Cardiac fibroblast (primary cell): ENCODE measurements at regions not wholly inside any gene's neighbourhood (a gene's known extent, or its start where the extent isn't known, plus 50 kb on each side); places are given as distances from the start of the nearest gene placed in this dataset.
"Not testable (repeated sequence)": the region's sequence is repeated elsewhere in the genome, so short reads cannot be mapped to it uniquely, and the experiment has no call there.

Experiments
- DNase-seq, 2 donors: peaks; one replicate each; pipeline versions ENCODE4 v3.0.0 to v3.0.0-alpha.2; 2010; ENCODE audit warnings: low read depth in 2 of 2
- H3K4me3 ChIP-seq, 2 donors: replicated peaks in 1 of 2; 1 replicate in 1 of 2; 2 replicates in 1 of 2; pipeline ENCODE4 v1.5.1; 2011; ENCODE audit warnings: low read depth in 2 of 2, low read length in 2 of 2, mild to moderate bottlenecking in 2 of 2, moderate library complexity in 1 of 2
- CTCF ChIP-seq: IDR thresholded peaks from one replicate; pipeline ENCODE4 v1.5.1; 2011; ENCODE audit warnings: low read depth, mild to moderate bottlenecking, low read length, inconsistent platforms

DNA sequence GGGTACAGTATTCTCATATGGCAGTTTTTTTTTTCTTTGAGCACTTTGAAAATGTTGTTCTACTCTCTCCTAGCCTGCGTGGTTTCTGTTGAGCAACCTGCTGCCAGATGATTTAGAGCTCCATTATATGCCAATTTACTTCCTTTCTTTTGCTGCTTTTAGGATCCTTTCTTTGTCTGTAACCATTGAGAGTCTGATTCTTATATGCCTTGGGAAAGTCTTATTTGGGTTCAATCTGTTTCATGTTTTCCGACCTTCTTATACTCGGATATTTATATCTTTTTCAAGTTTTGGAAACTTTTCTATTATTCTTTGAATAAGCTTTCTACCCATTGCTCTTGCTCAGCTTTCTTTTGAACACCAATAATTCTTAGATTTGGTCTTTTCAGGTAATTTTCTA is 138.1 kb upstream of the RAG2 start:
- H3K4me3 ChIP-seq = no peak overlapping the region
- no peak for DNase-seq
- TF ChIP-seq CTCF = no peak

GRCh38 chr11:36733721-36734120 is 135.7 kb upstream of the RAG2 start:
- DNase-seq, H3K4me3 ChIP-seq: not testable (repeated sequence)

DNA sequence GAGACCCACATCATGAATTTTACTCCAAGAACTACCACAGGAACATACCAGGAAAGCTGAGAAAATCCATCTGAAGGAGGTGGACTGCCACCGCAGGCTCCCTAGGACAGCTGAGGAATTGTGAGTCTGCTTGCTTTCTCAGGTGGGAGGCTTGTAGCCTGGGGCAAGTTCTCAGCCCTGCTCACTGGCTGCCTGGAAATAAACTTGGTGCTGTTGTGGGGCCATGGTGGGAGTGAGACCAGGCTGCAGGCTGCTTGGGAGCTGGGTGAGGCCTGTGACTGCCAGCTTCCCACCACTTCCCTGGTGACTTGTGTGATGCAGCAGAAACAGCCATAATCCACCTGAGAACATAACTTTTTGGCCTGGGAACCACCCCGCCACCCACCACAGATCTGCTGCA is 132.7 kb upstream of the RAG2 start:
- no peak for DNase-seq
- H3K4me3 ChIP-seq = no peak overlapping the region
- TF ChIP-seq CTCF = no peak

- no peak for DNase-seq
- TF ChIP-seq CTCF = no peak
- H3K4me3 ChIP-seq = no peak overlapping the region
Measured at GRCh38 chr11:36729825-36730224, 131.8 kb upstream of the RAG2 start.

- no peak overlapping the region for H3K4me3 ChIP-seq
- no peak for DNase-seq
- TF ChIP-seq CTCF = no peak
Measured at GRCh38 chr11:36726420-36726819, 128.4 kb upstream of the RAG2 start.

DNA sequence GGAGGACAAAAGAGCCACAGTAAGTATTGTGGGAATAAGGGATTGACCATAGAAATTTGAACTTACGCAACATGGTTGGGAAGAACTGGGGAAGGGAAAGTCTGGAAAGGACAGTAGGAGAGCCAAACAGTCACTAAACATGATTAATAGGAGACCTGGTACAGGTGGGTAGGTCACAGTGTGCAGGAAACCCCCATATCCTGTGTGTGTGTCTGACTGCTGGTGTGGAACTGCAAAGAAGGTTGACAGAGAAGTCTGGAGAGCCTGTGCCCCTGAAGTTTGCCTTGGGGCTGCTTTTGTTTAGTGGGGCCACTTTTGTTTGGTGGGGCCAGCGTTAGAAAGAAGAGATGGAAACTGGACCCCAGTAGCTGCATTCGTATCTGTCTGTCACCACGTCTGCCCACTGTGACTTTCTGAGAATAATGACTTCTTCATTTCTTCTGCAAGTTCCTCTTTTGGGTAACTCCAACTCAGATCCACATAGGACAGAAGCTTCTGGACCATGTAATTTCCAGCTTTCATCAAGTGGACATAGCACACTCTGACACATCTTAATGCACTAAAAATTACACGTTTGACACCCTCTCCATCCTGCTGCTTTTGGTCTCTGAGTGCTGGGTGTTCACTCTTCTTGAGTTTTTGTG is 126.8 kb upstream of the RAG2 start:
- TF ChIP-seq CTCF = no peak
- no peak overlapping the region for H3K4me3 ChIP-seq

DNA sequence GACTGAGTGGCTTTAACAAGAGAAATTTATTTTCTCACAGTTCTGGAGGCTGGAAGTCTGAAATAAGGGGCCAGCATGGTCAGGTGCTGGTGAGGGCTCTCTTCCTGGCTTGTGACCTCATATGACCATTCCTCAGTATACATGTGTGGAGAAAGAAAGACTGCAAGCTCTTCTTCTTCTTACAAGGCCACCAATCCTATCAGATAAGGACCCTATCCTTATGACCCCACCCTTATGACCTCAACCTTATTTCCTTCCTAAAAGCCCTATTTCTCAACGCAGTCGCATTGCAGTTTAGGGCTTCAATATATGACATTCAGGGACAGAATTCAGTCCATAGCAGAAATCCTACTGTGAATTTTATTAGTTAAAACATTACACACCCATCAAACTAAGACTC is 124.4 kb upstream of the RAG2 start:
- no peak for DNase-seq
- no peak for TF ChIP-seq CTCF
- H3K4me3 ChIP-seq = no peak overlapping the region

More for the DNA sequence above, 126.8 kb upstream of the RAG2 start:
- DNase-seq = no peak
